Epithelial cell of esophagus (primary cell): ENCODE measurements at regions not wholly inside any gene's neighbourhood (a gene's known extent, or its start where the extent isn't known, plus 50 kb on each side); places are given as distances from the start of the nearest gene placed in this dataset.

Experiments
- DNase-seq: peaks from one replicate; pipeline ENCODE4 v3.0.0; 2010; ENCODE audit warnings: low read depth
- H3K4me3 ChIP-seq: 2 replicates; pipeline ENCODE4 v1.5.1; 2011; ENCODE audit warnings: mild to moderate bottlenecking, low read length, control low read depth
- CTCF ChIP-seq: IDR thresholded peaks from 2 replicates; pipeline ENCODE4 v1.5.1; 2011; ENCODE audit warnings: low read depth, mild to moderate bottlenecking, low read length, control low read depth, inconsistent platforms; ENCODE audit not compliant: insufficient read depth; ENCODE audit errors: missing control alignments

- TF ChIP-seq CTCF, result no peak
- H3K4me3 ChIP-seq, result no peak overlapping the region
- no peak for DNase-seq
Measured at GRCh38 chr18:71976744-71977143, 567.4 kb downstream of the CBLN2 start.

GRCh38 chr18:71966791-71967190 lies 577.4 kb downstream of the CBLN2 start:
- TF ChIP-seq CTCF, result no peak
- H3K4me3 ChIP-seq, result no peak overlapping the region
- DNase-seq, result no peak

GRCh38 chr18:71958605-71959004 lies 585.5 kb downstream of the CBLN2 start:
- no peak for DNase-seq
- TF ChIP-seq CTCF, result no peak
- no peak overlapping the region for H3K4me3 ChIP-seq

- DNase-seq, result no peak
- no peak overlapping the region for H3K4me3 ChIP-seq
- no peak for TF ChIP-seq CTCF
Measured at GRCh38 chr18:71951001-71951400, 593.1 kb downstream of the CBLN2 start.

GRCh38 chr18:71942433-71942832 lies 601.7 kb downstream of the CBLN2 start:
- no peak overlapping the region for H3K4me3 ChIP-seq
- TF ChIP-seq CTCF, result no peak
- peak; percentile 11 for DNase-seq

GRCh38 chr18:71939483-71939882 lies 604.7 kb downstream of the CBLN2 start:
- DNase-seq, result no peak
- H3K4me3 ChIP-seq, result no peak overlapping the region
- TF ChIP-seq CTCF, result no peak

- peak; percentile 4 for DNase-seq
- no peak overlapping the region for H3K4me3 ChIP-seq
Measured at GRCh38 chr18:71936744-71937143, 607.4 kb downstream of the CBLN2 start.

More at GRCh38 chr18:71936744-71937143, 607.4 kb downstream of the CBLN2 start:
- no peak for TF ChIP-seq CTCF
